Adrenal gland (tissue), 9 donors: ENCODE measurements at regions not wholly inside any gene's neighbourhood (a gene's known extent, or its start where the extent isn't known, plus 50 kb on each side); places are given as distances from the start of the nearest gene placed in this dataset.

ENCODE experiments used
- DNase-seq, 7 donors: peaks; one replicate each; pipeline ENCODE4 v3.0.0-alpha.2; 2019 to 2020
- H3K27ac ChIP-seq, 5 donors: fragments of 200-600 bp; sonication (generic) in 4 of 5; 1 replicate in 3 of 5; 2 replicates in 2 of 5; pipeline versions ENCODE4 v1.5.1 to v1.8.0; 2016 to 2020; ENCODE audit warnings: mild to moderate bottlenecking in 1 of 5
- H3K27me3 ChIP-seq: fragments of 200-600 bp; 2 replicates; pipeline ENCODE4 v1.8.0; 2021
- H3K36me3 ChIP-seq, 2 donors: fragments of 200-600 bp; replicated peaks in 1 of 2; 1 replicate in 1 of 2; 2 replicates in 1 of 2; pipeline versions ENCODE4 v1.5.1 to v1.8.0; 2018 to 2022
- H3K4me1 ChIP-seq, 2 donors: fragments of 200-600 bp; replicated peaks in 1 of 2; 1 replicate in 1 of 2; 2 replicates in 1 of 2; pipeline versions ENCODE4 v1.5.1 to v1.8.0; 2018 to 2021
- H3K4me3 ChIP-seq, 4 donors: fragments of 200-600 bp; sonication (generic) in 3 of 4; one replicate each; pipeline ENCODE4 v1.5.1; 2016 to 2018
- H3K9me3 ChIP-seq, 3 donors: fragments of 200-600 bp; sonication (generic) in 1 of 3; replicated peaks in 1 of 3; 1 replicate in 2 of 3; 2 replicates in 1 of 3; pipeline versions ENCODE4 v1.5.1 to v1.8.0; 2016 to 2021
- CTCF ChIP-seq, 6 experiments: fragments of 450-650 bp in 4 of 6; fragments of 200-600 bp in 2 of 6; sonication (generic) in 1 of 6; IDR thresholded peaks; 1 replicate in 5 of 6; 2 replicates in 1 of 6; pipeline versions ENCODE4 v1.5.1 to v1.8.0; 2016 to 2021; ENCODE audit warnings: antibody characterized with exemption in 6 of 6, mild to moderate bottlenecking in 2 of 6, moderate library complexity in 1 of 6
- POLR2A ChIP-seq, 2 donors: fragments of 450-650 bp; IDR thresholded peaks; one replicate each; pipeline ENCODE4 v1.6.1; 2017; ENCODE audit warnings: antibody characterized with exemption in 2 of 2, mild to moderate bottlenecking in 2 of 2, moderate library complexity in 1 of 2
- WGBS, 4 donors: extraction: QIAGEN DNeasy Blood & Tissue Kit in 2 of 4; methylation state at CpG; one replicate each; pipeline versions ENCODE4 v1.1.5 to v1.1.7; 2013 to 2017; 5-methylcytosine and 5-hydroxymethylcytosine counted together
- intact Hi-C, 2 donors: fragments of 100-400 bp; cut with DNase I; formaldehyde crosslinking; loops; one replicate each; pipeline versions ENCODE4 v1.14.1 to v1.15.0; 2022 to 2023
- donor health status: healthy with polysubstance abuse.
- donor health status: Bipolar disorder and iron deficiency.
- donor health status: DM: yes; HTN: yes; CAD: no.
- donor health status: DM: no; HTN: no; CAD: no.
- donor health status: DM: no; HTN: no; CAD: no.

DNA sequence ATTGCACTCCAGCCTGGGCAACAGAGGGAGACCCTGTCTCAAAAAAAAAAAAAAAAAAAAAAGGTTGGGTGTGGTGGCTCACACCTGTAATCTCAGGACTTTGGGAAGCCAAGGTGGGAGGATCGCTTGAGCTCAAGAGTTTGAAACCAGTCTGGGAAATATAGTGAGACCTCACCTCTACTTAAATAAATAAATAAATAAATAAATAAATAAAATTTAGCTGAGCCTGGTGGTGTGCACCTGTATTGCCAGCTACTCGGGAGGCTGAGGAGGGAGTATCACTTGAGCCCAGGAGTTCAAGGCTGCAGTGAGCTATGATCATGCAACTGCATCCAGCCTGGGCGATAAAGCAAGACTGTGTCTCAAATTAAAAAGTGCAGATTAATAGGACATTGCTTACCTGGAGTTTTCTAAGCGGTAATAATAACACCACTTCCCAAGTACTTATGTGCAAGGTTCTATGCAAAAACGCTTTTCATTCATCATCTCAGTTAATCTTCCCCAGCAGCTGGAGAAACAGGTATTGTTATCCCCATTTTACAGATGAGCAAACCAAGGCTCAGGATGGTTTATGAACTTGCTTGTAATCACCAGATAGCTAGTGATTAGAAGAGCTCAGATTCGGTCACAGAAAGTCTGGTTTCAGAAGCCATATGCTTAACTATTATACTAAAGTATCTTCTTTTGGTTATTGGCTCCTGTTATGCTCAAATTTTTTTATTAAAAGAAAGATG, 196.5 kb upstream of the MKLN1 start:
- Histone ChIP-seq H3K36me3 (no peaks in the 10 kb centered on the region), H3K9me3 (no peaks in the 10 kb centered on the region), H3K4me1 (no peaks in the 10 kb centered on the region), H3K27ac (no peak overlapping the region), H3K27me3 (no peaks in the 10 kb centered on the region), H3K4me3 (no peak overlapping the region)
- intact Hi-C loops = no loop called here
- no peak for TF ChIP-seq POLR2A (IDR thresholded peaks at IDR 0.05)
- TF ChIP-seq CTCF (IDR thresholded peaks at IDR 0.05) = no peak
- WGBS, 4 donors = 90 to 99% (median 98%) methylated on average over 6 of the region's 6 CpGs
- no peak for DNase-seq

DNA sequence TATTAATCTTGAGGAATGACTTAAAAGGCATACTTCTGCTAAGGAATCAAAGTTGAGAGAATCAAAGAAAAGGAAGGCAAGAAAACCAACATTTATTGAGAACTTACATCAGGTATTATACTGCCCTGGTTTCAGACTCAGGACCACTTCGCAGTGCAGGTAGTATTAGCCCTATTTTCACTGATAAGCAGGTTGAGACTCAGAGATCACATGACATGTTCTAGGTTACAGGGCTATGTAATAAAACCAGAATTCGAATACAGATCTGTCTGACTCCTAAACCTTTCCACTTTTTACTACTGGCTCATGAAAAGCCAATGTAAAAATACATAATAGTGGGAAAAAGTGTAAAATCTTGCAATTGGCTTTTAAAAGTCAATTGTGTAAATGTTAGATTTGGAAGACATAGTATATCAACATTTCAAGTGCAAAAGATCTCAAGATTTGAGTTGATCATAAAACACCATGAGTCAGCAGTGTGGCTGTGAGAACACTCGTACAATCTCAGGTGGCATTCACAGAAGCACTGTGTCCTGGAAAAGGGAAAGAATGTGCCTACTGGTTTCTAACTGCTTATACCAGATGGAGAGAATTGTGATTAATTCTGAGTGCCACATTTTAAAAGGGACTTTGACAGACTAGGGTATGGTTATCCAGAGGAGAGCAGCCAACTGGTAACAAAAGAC, 195.8 kb upstream of the MKLN1 start:
- 90 to 94% (median 91%) methylated on average over 3 of the region's 3 CpGs for WGBS, 4 donors
- Histone ChIP-seq H3K27me3 (no peaks in the 10 kb centered on the region), H3K9me3 (no peaks in the 10 kb centered on the region), H3K4me3 (no peak overlapping the region), H3K4me1 (no peaks in the 10 kb centered on the region), H3K36me3 (no peaks in the 10 kb centered on the region), H3K27ac (no peak overlapping the region)
- intact Hi-C loops = no loop called here
- no peak for DNase-seq
- TF ChIP-seq POLR2A (IDR thresholded peaks at IDR 0.05) (no peak), CTCF (IDR thresholded peaks at IDR 0.05) (no peak)

DNA sequence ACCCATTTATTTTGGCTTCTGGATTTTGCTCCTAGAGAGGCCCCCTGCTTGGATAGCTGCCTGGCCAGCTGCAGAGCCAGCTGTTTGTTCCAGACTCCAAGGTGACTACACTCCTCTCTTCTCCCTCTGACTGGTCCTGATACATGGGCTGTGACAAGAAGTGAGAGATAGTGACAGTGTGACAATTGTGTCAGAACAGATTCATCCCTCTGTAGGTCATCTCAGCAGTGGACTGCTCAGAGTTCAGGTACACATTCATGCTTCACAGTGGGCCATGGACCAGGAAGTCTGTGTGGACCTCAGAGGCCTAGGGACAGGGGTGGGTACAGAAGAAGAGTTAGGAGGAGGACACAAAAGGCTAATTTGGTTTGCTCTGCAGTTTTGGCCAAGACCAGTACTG, 188.2 kb upstream of the MKLN1 start:
- TF ChIP-seq POLR2A (IDR thresholded peaks at IDR 0.05) (no peak), CTCF (IDR thresholded peaks at IDR 0.05) (no peak)
- no peaks in the 10 kb centered on the region for H3K4me1 ChIP-seq
- H3K27ac ChIP-seq = no peak overlapping the region
- no peaks in the 10 kb centered on the region for H3K9me3 ChIP-seq
- no peak for DNase-seq
- H3K27me3 ChIP-seq = no peaks in the 10 kb centered on the region
- intact Hi-C loops = no loop called here
- H3K36me3 ChIP-seq = no peaks in the 10 kb centered on the region
- H3K4me3 ChIP-seq = no peak overlapping the region

- no peak overlapping the region for H3K4me3 ChIP-seq
- intact Hi-C loops = no loop called here
- DNase-seq = no peak
- 92 to 94% (median 93%) methylated on average over 6 of the region's 6 CpGs for WGBS, 4 donors
- no peaks in the 10 kb centered on the region for H3K4me1 ChIP-seq
- H3K9me3 ChIP-seq = no peaks in the 10 kb centered on the region
- H3K27ac ChIP-seq = no peak overlapping the region
- H3K27me3 ChIP-seq = no peaks in the 10 kb centered on the region
- H3K36me3 ChIP-seq = no peaks in the 10 kb centered on the region
- TF ChIP-seq POLR2A (IDR thresholded peaks at IDR 0.05) (no peak), CTCF (IDR thresholded peaks at IDR 0.05) (no peak)
Observed at GRCh38 chr7:131141443-131141967, 186.2 kb upstream of the MKLN1 start.
